ENCODE measurements at regions not wholly inside any gene's neighbourhood (a gene's known extent, or its start where the extent isn't known, plus 50 kb on each side); places are given as distances from the start of the nearest gene placed in this dataset.

GRCh38 chr18:46312221-46312620, 208.0 kb downstream of the HAUS1 start:
- CTCF ChIA-PET: interaction anchor here (2.1 to 2.6 kb wide), 3 partner anchors 10 to 346 kb away, joined by 7 to 11 read pairs (median 9); no protein-coding TSS in a partner anchor
- Mint-ChIP-seq H3K4me1 (peaks cover 21% of the 10 kb centered on the region), H3K27ac (no peak overlapping the region), H3K27me3 (ENCODE audit: low read depth) (no peaks in the 10 kb centered on the region), H3K9me3 (peaks cover 5% of the 10 kb centered on the region; the same call in 1 of the 2 replicates), H3K36me3 (no peaks in the 10 kb centered on the region), H3K4me3 (no peak overlapping the region)
- no peak for ATAC-seq
- POLR2A ChIA-PET: no interaction called here
- DNase-seq (ENCODE audit: low spot score): no peak
- TF ChIP-seq ZNF671 (CRISPR knock-in tag; IDR thresholded peaks at IDR 0.05): no peak

- no peak for DNase-seq (ENCODE audit: low spot score)
- ChIA-PET CTCF (no interaction called here), POLR2A (no interaction called here)
- H3K36me3 Mint-ChIP-seq: no peaks in the 10 kb centered on the region
- H3K9me3 Mint-ChIP-seq: no peaks in the 10 kb centered on the region
- H3K4me3 Mint-ChIP-seq: no peak overlapping the region
- no peak for ATAC-seq
- H3K27ac Mint-ChIP-seq: no peak overlapping the region
- H3K4me1 Mint-ChIP-seq: peaks cover 21% of the 10 kb centered on the region
- H3K27me3 Mint-ChIP-seq (ENCODE audit: low read depth): no peaks in the 10 kb centered on the region; the same call in 1 of the 2 replicates
- no peak for TF ChIP-seq E2F5 (CRISPR knock-in tag; IDR thresholded peaks at IDR 0.05)
- no peak for TF ChIP-seq OVOL2 (CRISPR knock-in tag; IDR thresholded peaks at IDR 0.05; ENCODE audit: borderline replicate concordance)
- no peak for TF ChIP-seq MLX (CRISPR knock-in tag; IDR thresholded peaks at IDR 0.05)
Observed at GRCh38 chr18:46313521-46313920, 209.3 kb downstream of the HAUS1 start.

GRCh38 chr18:46314011-46314410, 209.8 kb downstream of the HAUS1 start:
- POLR2A ChIA-PET: no interaction called here
- no peak for ATAC-seq
- no peak for DNase-seq (ENCODE audit: low spot score)
- Mint-ChIP-seq H3K4me1 (peaks cover 21% of the 10 kb centered on the region), H3K9me3 (no peaks in the 10 kb centered on the region), H3K27ac (no peak overlapping the region), H3K4me3 (no peak overlapping the region), H3K27me3 (ENCODE audit: low read depth) (no peaks in the 10 kb centered on the region; the same call in 1 of the 2 replicates), H3K36me3 (no peaks in the 10 kb centered on the region)
- TF ChIP-seq MLX (CRISPR knock-in tag; IDR thresholded peaks at IDR 0.05): no peak
- TF ChIP-seq GRHL2 (CRISPR knock-in tag; IDR thresholded peaks at IDR 0.05; ENCODE audit: insufficient replicate concordance, severe bottlenecking): no peak
- no peak for TF ChIP-seq GABPB1 (CRISPR knock-in tag; IDR thresholded peaks at IDR 0.05)
- TF ChIP-seq ZNF425 (CRISPR knock-in tag; conservative IDR thresholded peaks at IDR 0.05): no peak
- no peak for TF ChIP-seq TCF7 (CRISPR knock-in tag; IDR thresholded peaks at IDR 0.05; ENCODE audit: low read depth)
- CTCF ChIA-PET: interaction anchor here (0.9 kb wide), 1 partner anchor 344 kb away, joined by 3 read pairs; no protein-coding TSS in a partner anchor

GRCh38 chr18:46315161-46315560, 211.0 kb downstream of the HAUS1 start:
- POLR2A ChIA-PET: interaction anchor here (0.5 to 0.6 kb wide), 2 partner anchors 11 to 433 kb away, joined by 3 read pairs; no protein-coding TSS in a partner anchor
- Mint-ChIP-seq H3K4me1 (peaks cover 19% of the 10 kb centered on the region), H3K36me3 (no peaks in the 10 kb centered on the region), H3K9me3 (no peaks in the 10 kb centered on the region), H3K27ac (no peak overlapping the region), H3K4me3 (no peak overlapping the region), H3K27me3 (ENCODE audit: low read depth) (no peaks in the 10 kb centered on the region; the same call in 1 of the 2 replicates)
- DNase-seq (ENCODE audit: low spot score): no peak
- ATAC-seq: no peak
- CTCF ChIA-PET: no interaction called here
- no peak for TF ChIP-seq SMAD4 (CRISPR knock-in tag; IDR thresholded peaks at IDR 0.05)
- TF ChIP-seq JAZF1 (CRISPR knock-in tag; IDR thresholded peaks at IDR 0.05): no peak
- no peak for TF ChIP-seq ZMAT4 (CRISPR knock-in tag; IDR thresholded peaks at IDR 0.05)
- TF ChIP-seq ZNF532 (CRISPR knock-in tag; IDR thresholded peaks at IDR 0.05; ENCODE audit: borderline replicate concordance): no peak
- no peak for TF ChIP-seq ZNF263 (CRISPR knock-in tag; IDR thresholded peaks at IDR 0.05; ENCODE audit: low read depth)
- TF ChIP-seq OVOL2 (CRISPR knock-in tag; IDR thresholded peaks at IDR 0.05; ENCODE audit: borderline replicate concordance): no peak
- TF ChIP-seq CDX4 (CRISPR knock-in tag; IDR thresholded peaks at IDR 0.05; ENCODE audit: borderline replicate concordance): no peak
- TF ChIP-seq MXD4 (CRISPR knock-in tag; IDR thresholded peaks at IDR 0.05; ENCODE audit: borderline replicate concordance): no peak
- TF ChIP-seq ELF4 (CRISPR knock-in tag; IDR thresholded peaks at IDR 0.05; ENCODE audit: low read depth): no peak
- TF ChIP-seq ZNF396 (CRISPR knock-in tag; IDR thresholded peaks at IDR 0.05; ENCODE audit: borderline replicate concordance): no peak
